GM21367 (cell line): ENCODE measurements at regions not wholly inside any gene's neighbourhood (a gene's known extent, or its start where the extent isn't known, plus 50 kb on each side); places are given as distances from the start of the nearest gene placed in this dataset.
"Not testable (repeated sequence)": the region's sequence is repeated elsewhere in the genome, so short reads cannot be mapped to it uniquely, and the experiment has no call there.

Experiments used
- ATAC-seq: cut with Tn5 transposase; IDR thresholded peaks from one replicate; pipeline ENCODE4 v1.9.1; 2021; ENCODE audit not compliant: unreplicated experiment

DNA sequence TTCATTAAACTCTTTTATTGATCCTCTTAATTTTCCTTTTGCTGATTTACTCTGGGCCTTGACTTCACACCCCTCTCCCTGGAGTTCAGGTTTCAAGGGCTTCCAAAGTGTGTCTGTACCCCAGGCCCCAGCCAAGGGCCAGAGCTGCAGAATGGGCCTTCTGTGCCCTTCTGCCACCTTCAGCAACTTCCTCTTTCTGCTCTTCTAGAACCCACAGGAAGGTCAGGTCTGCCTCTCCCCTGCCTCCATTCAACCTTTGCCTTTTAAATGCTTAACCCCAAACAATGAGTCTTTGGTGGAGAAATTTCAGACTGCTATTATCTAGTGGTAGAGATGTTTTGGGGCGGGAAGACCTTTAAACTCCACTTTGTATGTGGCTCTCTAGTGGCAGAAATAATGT is 63.1 kb downstream of the TSN start:
- ATAC-seq: no peak

DNA sequence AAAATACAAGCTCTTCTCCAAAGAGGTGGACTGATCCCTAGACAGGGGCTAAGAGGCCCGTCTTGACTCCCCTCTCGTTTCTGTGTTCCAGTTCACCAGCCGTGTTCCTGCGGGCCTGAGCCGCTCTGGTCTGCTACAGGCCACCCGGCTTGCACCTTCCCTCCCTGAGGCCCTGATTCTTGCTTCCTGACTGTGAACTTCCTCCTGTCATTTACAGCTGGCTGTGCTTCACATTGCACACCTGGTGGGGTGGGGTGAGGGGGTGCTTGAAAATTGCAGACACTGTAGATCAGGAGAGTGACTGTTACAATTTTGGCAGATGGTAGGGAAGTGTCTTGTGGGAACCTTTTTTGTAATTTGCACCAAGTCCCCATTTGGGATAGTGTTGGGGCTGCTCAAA is 64.4 kb downstream of the TSN start:
- ATAC-seq: no peak

GRCh38 chr2:121821476-121822158 is 66.2 kb downstream of the TSN start:
- ATAC-seq: no peak

- no peak for ATAC-seq
Observed at GRCh38 chr2:121824264-121824663, 68.8 kb downstream of the TSN start.

GRCh38 chr2:121825003-121825950 is 69.8 kb downstream of the TSN start:
- ATAC-seq: no peak

- ATAC-seq: no peak
Observed at GRCh38 chr2:121826036-121826435, 70.6 kb downstream of the TSN start.

DNA sequence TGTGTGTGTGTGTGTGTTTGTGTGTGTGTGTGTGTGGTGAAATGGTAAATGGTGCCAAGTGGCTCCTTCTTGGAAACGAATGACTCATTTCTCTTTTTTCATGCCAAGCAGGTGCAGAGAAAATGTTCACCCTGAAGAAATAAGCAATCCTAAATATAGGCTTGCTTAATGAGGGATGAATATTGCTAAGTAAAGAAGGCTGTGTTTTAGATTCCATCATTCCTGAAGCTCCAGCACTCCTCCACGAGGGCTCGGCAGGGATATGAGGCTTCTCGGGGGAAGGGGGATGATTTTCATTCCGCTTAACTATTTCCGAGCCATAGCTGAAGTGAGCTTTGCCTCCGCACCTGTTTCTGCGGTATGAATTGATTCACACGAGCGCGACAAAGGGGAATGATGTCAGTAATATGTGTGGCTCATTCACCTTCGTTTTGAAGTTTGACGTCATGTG is 72.9 kb downstream of the TSN start:
- no peak for ATAC-seq

- ATAC-seq: no peak
Observed at GRCh38 chr2:121830809-121831208, 75.4 kb downstream of the TSN start.

DNA sequence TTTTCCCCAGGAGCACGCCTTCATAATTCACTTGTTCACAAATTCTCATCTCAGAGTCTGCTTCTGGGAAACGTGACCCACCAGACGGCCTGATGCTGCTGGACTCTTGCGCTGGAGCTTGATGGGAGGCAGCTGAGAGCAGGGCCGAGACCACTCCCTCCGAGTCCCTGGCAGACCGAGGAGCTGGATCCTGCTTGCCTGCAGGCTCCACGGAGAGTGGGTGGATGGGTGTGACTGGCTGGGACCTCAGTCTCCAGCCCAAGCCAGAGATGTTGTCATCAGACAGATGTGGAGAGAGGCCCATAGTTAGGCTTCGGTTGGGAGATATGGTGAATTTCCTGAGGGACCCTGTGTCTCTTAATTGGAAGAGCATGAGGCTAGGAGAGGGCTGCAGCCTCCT is 76.4 kb downstream of the TSN start:
- no peak for ATAC-seq

GRCh38 chr2:121832412-121833357 is 77.2 kb downstream of the TSN start:
- ATAC-seq: no peak

DNA sequence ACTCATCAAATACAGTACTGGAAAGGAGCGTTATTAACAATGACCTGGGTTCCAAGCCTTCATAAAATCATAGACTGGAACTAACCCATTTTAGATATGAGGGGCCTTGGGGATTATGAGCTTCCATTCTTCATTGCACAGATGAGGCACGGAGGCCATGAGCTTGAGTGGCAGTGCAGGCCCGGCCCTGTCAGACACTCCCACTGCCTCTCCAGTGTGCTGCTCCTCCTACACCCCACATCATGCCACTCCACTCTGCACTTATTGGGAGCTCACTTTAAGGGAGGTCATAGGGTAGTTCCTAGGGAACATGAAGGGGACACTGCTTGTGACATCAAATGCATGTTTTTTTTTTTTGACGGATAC is 77.9 kb downstream of the TSN start:
- no peak for ATAC-seq

DNA sequence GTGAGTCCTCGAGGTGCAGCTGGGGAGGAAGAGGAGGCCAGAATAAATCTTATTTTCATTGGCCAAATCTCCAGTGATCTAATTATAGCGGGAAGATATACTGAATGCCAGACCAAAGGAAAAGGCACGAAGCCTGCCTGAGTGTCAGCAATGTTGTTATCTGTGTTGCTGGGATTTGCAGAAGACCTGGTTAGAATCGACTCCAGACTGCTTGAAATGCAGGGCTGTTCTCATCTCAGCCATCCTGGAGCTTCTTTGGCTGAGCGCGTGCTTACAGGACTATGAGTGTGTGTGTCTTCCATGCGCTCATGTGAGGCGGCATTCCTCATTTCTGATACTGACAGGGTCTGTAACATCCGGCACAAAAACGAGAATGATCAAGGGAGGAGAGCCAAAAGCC is 81.2 kb downstream of the TSN start:
- ATAC-seq: no peak

GRCh38 chr2:121837591-121837990 is 82.1 kb downstream of the TSN start:
- ATAC-seq: no peak

GRCh38 chr2:121838551-121838950 is 83.1 kb downstream of the TSN start:
- ATAC-seq: no peak

DNA sequence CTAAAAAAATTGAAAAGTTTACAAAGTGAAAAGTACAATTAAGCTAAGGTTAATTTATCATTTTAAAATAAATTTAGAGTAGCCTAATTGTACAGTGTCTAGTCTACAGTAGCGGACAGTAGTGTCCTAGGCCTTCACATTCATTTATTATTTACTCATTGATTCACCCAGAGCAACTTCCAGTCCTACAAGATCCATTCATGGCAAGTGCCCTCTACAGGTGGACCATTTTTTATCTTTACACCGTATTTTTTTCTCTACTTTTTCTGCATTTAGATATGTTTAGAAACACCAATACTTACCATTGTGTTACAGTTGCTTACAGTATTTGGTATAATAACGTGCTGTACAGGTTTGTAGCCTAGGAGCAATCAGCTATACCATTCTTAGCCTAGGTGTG is 84.1 kb downstream of the TSN start:
- no peak for ATAC-seq

DNA sequence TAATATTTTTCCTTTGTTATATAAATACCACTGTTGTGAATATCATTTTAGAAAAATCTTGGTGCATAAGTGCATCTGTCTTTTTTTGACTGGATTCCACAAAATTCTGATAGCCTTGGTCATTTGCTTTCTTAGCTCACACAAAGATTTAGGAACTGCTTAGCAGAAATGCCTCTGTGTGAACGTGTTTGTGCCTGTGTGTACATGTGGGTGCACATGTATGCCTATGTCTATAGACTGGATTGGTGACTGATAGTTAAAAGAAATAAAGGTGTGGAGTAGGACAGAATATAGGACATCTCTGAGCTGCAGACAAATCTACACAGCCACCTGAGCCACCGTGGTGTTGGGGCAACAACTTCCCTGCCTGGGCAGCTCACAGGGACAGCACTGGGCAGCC is 93.8 kb downstream of the TSN start:
- ATAC-seq: no peak

DNA sequence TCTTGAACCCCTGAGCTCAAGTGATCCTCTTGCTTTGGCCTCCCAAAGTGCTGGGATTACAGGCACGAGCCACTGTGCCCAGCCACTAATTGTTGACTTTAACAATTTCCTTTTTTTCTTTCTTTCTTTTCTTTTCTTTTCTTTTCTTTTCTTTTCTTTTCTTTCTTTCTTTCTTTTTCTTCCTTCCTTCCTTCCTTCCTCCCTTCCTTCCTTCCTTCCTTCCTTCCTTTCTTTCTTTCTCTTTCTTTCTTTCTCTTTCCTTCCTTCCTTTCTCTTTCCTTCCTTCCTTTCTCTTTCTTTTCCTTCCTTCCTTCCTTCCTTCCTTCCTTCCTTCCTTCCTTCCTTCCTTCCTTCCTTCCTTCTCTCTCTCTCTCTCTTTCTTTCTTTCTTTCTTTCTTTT is 97.7 kb downstream of the TSN start:
- ATAC-seq: not testable (repeated sequence)

GRCh38 chr2:121855510-121855909 is 100.1 kb downstream of the TSN start:
- ATAC-seq: no peak

DNA sequence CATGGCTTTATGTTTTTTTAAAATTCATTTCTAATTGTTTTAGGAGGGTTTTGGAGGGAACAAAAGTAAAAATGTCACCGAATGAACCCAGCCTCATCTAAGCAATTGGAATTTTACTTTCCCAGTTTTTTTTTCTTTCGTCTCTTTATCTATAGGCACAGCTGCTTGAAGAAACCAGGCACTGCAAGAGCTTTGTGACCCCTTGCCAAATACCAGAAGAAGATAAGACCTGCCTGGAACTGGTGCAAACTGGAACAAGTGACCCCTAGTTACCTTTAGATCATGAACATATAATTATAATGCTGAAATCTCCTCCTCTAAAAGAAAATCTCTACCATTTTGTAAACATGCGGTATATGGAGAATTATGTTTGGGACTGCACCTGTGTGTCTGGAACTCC is 100.9 kb downstream of the TSN start:
- no peak for ATAC-seq

DNA sequence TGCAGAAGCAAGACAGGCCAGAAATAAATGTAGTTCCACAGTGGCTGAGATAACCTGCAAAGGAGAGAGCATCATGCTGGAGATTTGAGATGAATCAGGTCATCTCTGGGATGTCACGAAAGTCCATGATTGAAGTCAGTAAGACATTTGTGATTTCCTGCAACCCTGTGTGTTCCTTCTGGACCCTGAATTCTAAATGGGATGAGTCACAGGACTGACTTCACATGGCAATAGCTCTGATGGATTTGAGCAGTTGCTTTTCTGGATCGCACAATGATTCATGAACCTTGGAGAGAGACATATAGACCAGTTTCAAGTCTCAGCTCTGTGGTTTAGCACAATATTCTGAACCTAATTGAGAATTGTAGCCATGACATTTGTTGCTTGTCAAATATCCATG is 102.9 kb downstream of the TSN start:
- no peak for ATAC-seq

- ATAC-seq: no peak
Observed at GRCh38 chr2:121858847-121859246, 103.4 kb downstream of the TSN start.
